ENCODE measurements at regions not wholly inside any gene's neighbourhood (a gene's known extent, or its start where the extent isn't known, plus 50 kb on each side); places are given as distances from the start of the nearest gene placed in this dataset.

DNA sequence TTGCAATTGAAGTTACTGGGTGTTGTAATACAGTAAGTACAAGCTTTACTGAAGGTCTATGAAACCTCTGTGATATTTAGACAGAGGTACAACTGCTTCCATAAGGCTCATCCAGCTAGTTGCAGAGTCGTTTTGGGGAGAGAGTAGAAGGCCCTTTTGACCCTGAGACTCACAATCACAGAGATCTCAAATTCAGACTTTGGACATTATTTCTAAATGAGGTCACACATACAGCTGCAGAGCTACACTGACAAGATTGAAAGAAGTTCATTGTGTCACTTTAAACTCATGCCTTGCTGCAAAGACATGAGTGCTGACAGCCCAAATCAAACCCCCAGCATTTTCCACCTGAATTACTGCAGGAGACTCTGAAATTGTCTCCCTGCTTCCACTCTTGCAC, 205.9 kb upstream of the TMEM161B start:
- Histone ChIP-seq H3K4me1 (ENCODE audit: low read length) (no peaks in the 10 kb centered on the region), H3K79me2 (ENCODE audit: low read length) (no peaks in the 10 kb centered on the region), H3K27me3 (replicated peaks; ENCODE audit: insufficient read depth, low read length) (no peaks in the 10 kb centered on the region), H3K27ac (ENCODE audit: low read length) (no peak overlapping the region), H3K36me3 (replicated peaks; ENCODE audit: insufficient read depth, low read length) (no peaks in the 10 kb centered on the region), H3K9me2 (replicated peaks; ENCODE audit: insufficient read depth, low read length) (no peaks in the 10 kb centered on the region), H3F3A (ENCODE audit: insufficient read depth, low read length) (no peaks in the 10 kb centered on the region), H4K20me1 (ENCODE audit: insufficient read depth, low read length) (no peaks in the 10 kb centered on the region), H3K9ac (ENCODE audit: low read length) (no peak overlapping the region), H3K9me3 (replicated peaks; ENCODE audit: insufficient read depth, low read length) (no peaks in the 10 kb centered on the region), H2AFZ (ENCODE audit: low read length) (no peak overlapping the region), H3K4me2 (ENCODE audit: low read depth, low read length) (no peak overlapping the region), H3K4me3 (ENCODE audit: low read length) (no peak overlapping the region)
- DNase-seq, result no peak
- no peak for TF ChIP-seq EZH2phosphoT487 (IDR thresholded peaks at IDR 0.05; ENCODE audit: low read length)

DNA sequence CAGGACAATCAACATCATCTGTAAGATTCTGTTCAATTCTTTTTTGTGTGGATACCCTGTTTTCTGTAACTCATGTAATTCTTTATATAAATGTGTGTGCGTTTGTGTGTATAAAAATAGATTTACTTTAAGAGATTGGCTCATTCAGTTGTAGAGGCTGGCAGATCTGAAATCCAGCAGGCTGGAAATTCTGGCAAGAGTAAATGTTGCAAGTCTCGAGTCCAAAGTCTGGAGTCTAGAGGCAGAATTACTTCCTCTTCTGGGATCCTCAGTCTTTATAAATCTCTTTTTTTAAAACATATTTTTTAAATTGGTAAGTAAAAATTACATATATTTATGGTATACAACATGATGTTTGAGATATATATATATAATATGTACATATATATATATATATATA, 202.1 kb upstream of the TMEM161B start:
- Histone ChIP-seq H2AFZ (ENCODE audit: low read length) (no peak overlapping the region), H3K4me2 (ENCODE audit: low read depth, low read length) (no peak overlapping the region), H3K9me2 (replicated peaks; ENCODE audit: insufficient read depth, low read length) (no peaks in the 10 kb centered on the region), H3K9ac (ENCODE audit: low read length) (no peak overlapping the region), H3K9me3 (replicated peaks; ENCODE audit: insufficient read depth, low read length) (no peaks in the 10 kb centered on the region), H3K27me3 (replicated peaks; ENCODE audit: insufficient read depth, low read length) (no peaks in the 10 kb centered on the region), H3K27ac (ENCODE audit: low read length) (no peak overlapping the region), H4K20me1 (ENCODE audit: insufficient read depth, low read length) (no peaks in the 10 kb centered on the region), H3K36me3 (replicated peaks; ENCODE audit: insufficient read depth, low read length) (no peaks in the 10 kb centered on the region), H3F3A (ENCODE audit: insufficient read depth, low read length) (no peaks in the 10 kb centered on the region), H3K4me3 (ENCODE audit: low read length) (no peak overlapping the region), H3K4me1 (ENCODE audit: low read length) (no peaks in the 10 kb centered on the region), H3K79me2 (ENCODE audit: low read length) (no peaks in the 10 kb centered on the region)
- TF ChIP-seq CTCF (IDR thresholded peaks at IDR 0.05; ENCODE audit: low read length) (no peak), EZH2 (optimal IDR thresholded peaks at IDR 0.05; ENCODE audit: low read depth, low read length) (no peak), EZH2phosphoT487 (IDR thresholded peaks at IDR 0.05; ENCODE audit: low read length) (no peak)
- no peak for DNase-seq

DNA sequence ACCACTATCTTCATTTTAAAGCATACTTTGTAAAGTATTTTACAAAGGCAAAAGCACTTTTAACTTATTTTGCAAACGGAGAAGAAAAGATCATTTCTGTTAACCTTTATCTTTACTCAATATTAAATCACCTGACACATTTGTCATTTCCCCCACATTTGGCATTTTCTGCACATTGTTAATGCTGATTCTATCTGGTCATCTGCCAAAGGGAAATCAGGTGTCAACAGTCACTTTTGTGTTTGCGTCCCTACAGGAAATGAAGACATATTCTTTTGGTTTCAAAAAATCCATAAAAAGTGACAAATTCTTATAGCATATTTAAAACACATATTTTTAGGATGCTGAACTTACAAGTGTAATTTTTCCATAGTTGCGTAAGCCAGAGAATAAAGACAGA, 191.3 kb upstream of the TMEM161B start:
- Histone ChIP-seq H3K27ac (ENCODE audit: low read length) (no peak overlapping the region), H2AFZ (ENCODE audit: low read length) (no peak overlapping the region), H3K27me3 (replicated peaks; ENCODE audit: insufficient read depth, low read length) (no peaks in the 10 kb centered on the region), H3K9ac (ENCODE audit: low read length) (no peak overlapping the region), H3F3A (ENCODE audit: insufficient read depth, low read length) (no peaks in the 10 kb centered on the region), H3K4me3 (ENCODE audit: low read length) (no peak overlapping the region), H3K79me2 (ENCODE audit: low read length) (no peaks in the 10 kb centered on the region), H4K20me1 (ENCODE audit: insufficient read depth, low read length) (no peaks in the 10 kb centered on the region), H3K36me3 (replicated peaks; ENCODE audit: insufficient read depth, low read length) (no peaks in the 10 kb centered on the region), H3K9me2 (replicated peaks; ENCODE audit: insufficient read depth, low read length) (no peaks in the 10 kb centered on the region), H3K4me2 (ENCODE audit: low read depth, low read length) (no peak overlapping the region), H3K9me3 (replicated peaks; ENCODE audit: insufficient read depth, low read length) (no peaks in the 10 kb centered on the region), H3K4me1 (ENCODE audit: low read length) (no peaks in the 10 kb centered on the region)
- TF ChIP-seq EZH2 (optimal IDR thresholded peaks at IDR 0.05; ENCODE audit: low read depth, low read length) (no peak), EZH2phosphoT487 (IDR thresholded peaks at IDR 0.05; ENCODE audit: low read length) (no peak), CTCF (IDR thresholded peaks at IDR 0.05; ENCODE audit: low read length) (no peak)
- no peak for DNase-seq

DNA sequence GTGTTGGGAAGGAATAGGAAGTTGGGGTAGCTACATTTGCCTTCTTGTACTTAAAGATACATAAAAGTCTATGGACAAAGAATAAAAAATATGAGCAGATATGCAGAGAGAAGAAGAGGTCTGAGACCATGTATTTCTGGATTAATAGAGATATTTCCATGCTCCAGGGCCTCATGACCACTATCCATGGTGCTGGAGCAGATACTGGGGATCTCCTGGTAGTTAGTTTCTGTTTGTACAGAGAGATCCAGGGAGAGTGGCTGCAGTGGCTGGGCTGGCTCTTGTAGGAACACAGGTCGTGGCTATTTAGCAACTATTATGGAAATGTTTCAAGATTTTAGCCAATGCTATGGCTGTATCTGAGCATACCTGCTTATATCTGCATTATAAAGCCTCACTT, 184.2 kb upstream of the TMEM161B start:
- Histone ChIP-seq H3K9me2 (replicated peaks; ENCODE audit: insufficient read depth, low read length) (no peaks in the 10 kb centered on the region), H3F3A (ENCODE audit: insufficient read depth, low read length) (no peaks in the 10 kb centered on the region), H3K27ac (ENCODE audit: low read length) (no peak overlapping the region), H4K20me1 (ENCODE audit: insufficient read depth, low read length) (no peaks in the 10 kb centered on the region), H3K9me3 (replicated peaks; ENCODE audit: insufficient read depth, low read length) (no peaks in the 10 kb centered on the region), H3K4me2 (ENCODE audit: low read depth, low read length) (no peak overlapping the region), H3K79me2 (ENCODE audit: low read length) (no peaks in the 10 kb centered on the region), H3K4me1 (ENCODE audit: low read length) (no peaks in the 10 kb centered on the region), H3K4me3 (ENCODE audit: low read length) (no peak overlapping the region), H3K36me3 (replicated peaks; ENCODE audit: insufficient read depth, low read length) (no peaks in the 10 kb centered on the region), H3K9ac (ENCODE audit: low read length) (no peak overlapping the region), H2AFZ (ENCODE audit: low read length) (no peak overlapping the region), H3K27me3 (replicated peaks; ENCODE audit: insufficient read depth, low read length) (no peaks in the 10 kb centered on the region)
- DNase-seq, result no peak
- TF ChIP-seq EZH2phosphoT487 (IDR thresholded peaks at IDR 0.05; ENCODE audit: low read length), result no peak
- no peak for TF ChIP-seq CTCF (IDR thresholded peaks at IDR 0.05; ENCODE audit: low read length)
- no peak for TF ChIP-seq EZH2 (optimal IDR thresholded peaks at IDR 0.05; ENCODE audit: low read depth, low read length)

Data from MM.1S (cell line).